DND-41 (cell line): ENCODE measurements at regions not wholly inside any gene's neighbourhood (a gene's known extent, or its start where the extent isn't known, plus 50 kb on each side); places are given as distances from the start of the nearest gene placed in this dataset.

Source experiments
- EZH2 ChIP-seq: IDR thresholded peaks from 3 replicates; pipeline ENCODE4 v1.6.1; 2012; ENCODE audit warnings: borderline replicate concordance, low read depth, mild to moderate bottlenecking, moderate library complexity, low read length, inconsistent platforms; ENCODE audit not compliant: severe bottlenecking
- TF ChIP-seq, protein P1 (sequence below): IDR thresholded peaks from 2 replicates; pipeline ENCODE4 v1.5.1; 2012; ENCODE audit warnings: borderline replicate concordance, low read length, moderate library complexity, mild to moderate bottlenecking; ENCODE audit not compliant: poor library complexity, severe bottlenecking; ENCODE audit errors: extremely low read depth

DNA sequence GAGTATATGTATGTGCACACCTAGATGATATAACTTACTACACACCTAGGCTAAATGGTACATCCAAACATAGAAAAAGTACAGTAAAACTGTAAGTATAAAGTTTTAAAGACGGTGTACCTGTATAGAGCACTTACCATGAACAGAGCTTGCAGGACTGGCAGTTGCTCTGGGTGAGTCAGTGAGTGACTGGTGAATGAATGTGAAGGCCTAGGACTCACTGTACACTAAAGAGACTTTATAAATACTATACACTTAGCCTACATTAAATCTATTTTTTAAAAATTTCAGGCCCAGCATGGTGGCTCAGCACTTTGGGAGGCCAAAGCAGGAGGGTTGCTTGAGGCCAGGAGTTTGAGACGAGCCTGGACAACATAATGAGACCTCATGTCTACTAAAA, 195.3 kb downstream of the FZD1 start:
- TF ChIP-seq, protein P1, sequence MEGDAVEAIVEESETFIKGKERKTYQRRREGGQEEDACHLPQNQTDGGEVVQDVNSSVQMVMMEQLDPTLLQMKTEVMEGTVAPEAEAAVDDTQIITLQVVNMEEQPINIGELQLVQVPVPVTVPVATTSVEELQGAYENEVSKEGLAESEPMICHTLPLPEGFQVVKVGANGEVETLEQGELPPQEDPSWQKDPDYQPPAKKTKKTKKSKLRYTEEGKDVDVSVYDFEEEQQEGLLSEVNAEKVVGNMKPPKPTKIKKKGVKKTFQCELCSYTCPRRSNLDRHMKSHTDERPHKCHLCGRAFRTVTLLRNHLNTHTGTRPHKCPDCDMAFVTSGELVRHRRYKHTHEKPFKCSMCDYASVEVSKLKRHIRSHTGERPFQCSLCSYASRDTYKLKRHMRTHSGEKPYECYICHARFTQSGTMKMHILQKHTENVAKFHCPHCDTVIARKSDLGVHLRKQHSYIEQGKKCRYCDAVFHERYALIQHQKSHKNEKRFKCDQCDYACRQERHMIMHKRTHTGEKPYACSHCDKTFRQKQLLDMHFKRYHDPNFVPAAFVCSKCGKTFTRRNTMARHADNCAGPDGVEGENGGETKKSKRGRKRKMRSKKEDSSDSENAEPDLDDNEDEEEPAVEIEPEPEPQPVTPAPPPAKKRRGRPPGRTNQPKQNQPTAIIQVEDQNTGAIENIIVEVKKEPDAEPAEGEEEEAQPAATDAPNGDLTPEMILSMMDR: no peak
- TF ChIP-seq EZH2: no peak
